HG03565 (cell line): ENCODE measurements at regions not wholly inside any gene's neighbourhood (a gene's known extent, or its start where the extent isn't known, plus 50 kb on each side); places are given as distances from the start of the nearest gene placed in this dataset.
"Not testable (repeated sequence)": the region's sequence is repeated elsewhere in the genome, so short reads cannot be mapped to it uniquely, and the experiment has no call there.

ENCODE experiments used
- ATAC-seq: cut with Tn5 transposase; IDR thresholded peaks from one replicate; pipeline ENCODE4 v1.9.1; 2021; ENCODE audit warnings: mild to moderate bottlenecking, moderate library complexity; ENCODE audit not compliant: unreplicated experiment

GRCh38 chr5:2848619-2849018 is 97.1 kb upstream of the IRX2 start:
- no peak for ATAC-seq

- ATAC-seq, result no peak
Measured at GRCh38 chr5:2847608-2848007, 96.1 kb upstream of the IRX2 start.

GRCh38 chr5:2841208-2841607 is 89.7 kb upstream of the IRX2 start:
- ATAC-seq, result no peak

GRCh38 chr5:2840372-2840915 is 89.0 kb upstream of the IRX2 start:
- no peak for ATAC-seq

GRCh38 chr5:2836133-2836532 is 84.7 kb upstream of the IRX2 start:
- ATAC-seq, result no peak

- no peak for ATAC-seq
Measured at GRCh38 chr5:2833556-2833955, 82.1 kb upstream of the IRX2 start.

GRCh38 chr5:2832394-2832793 is 80.9 kb upstream of the IRX2 start:
- no peak for ATAC-seq

GRCh38 chr5:2829239-2829638 is 77.8 kb upstream of the IRX2 start:
- ATAC-seq, result no peak

- no peak for ATAC-seq
Measured at GRCh38 chr5:2818936-2819335, 67.5 kb upstream of the IRX2 start.

GRCh38 chr5:2817031-2817603 is 65.6 kb upstream of the IRX2 start:
- ATAC-seq, result no peak

- no peak for ATAC-seq
Measured at GRCh38 chr5:2813678-2814077, 62.2 kb upstream of the IRX2 start.

GRCh38 chr5:2810644-2811043 is 59.2 kb upstream of the IRX2 start:
- no peak for ATAC-seq

- ATAC-seq, result not testable (repeated sequence)
Measured at GRCh38 chr5:2807244-2807643, 55.8 kb upstream of the IRX2 start.

GRCh38 chr5:2806176-2806575 is 54.7 kb upstream of the IRX2 start:
- ATAC-seq, result no peak

GRCh38 chr5:2805080-2805479 is 53.6 kb upstream of the IRX2 start:
- no peak for ATAC-seq

- no peak for ATAC-seq
Measured at GRCh38 chr5:2803751-2804150, 52.3 kb upstream of the IRX2 start.

- no peak for ATAC-seq
Measured at GRCh38 chr5:2802693-2803365, 51.4 kb upstream of the IRX2 start.

GRCh38 chr5:2801577-2802525 is 50.4 kb upstream of the IRX2 start:
- no peak for ATAC-seq
